ENCODE measurements at regions not wholly inside any gene's neighbourhood (a gene's known extent, or its start where the extent isn't known, plus 50 kb on each side); places are given as distances from the start of the nearest gene placed in this dataset.
A peak's percentile ranks its signal among the peaks of the same experiment; 100 is the strongest.

GRCh38 chr10:63718006-63718405 is 196.8 kb downstream of the REEP3 start:
- Histone ChIP-seq H3K9me3 (ENCODE audit: severe bottlenecking) (no peaks in the 10 kb centered on the region), H3K4me3 (ENCODE audit: low read depth, low read length) (no peak overlapping the region), H3K27me3 (ENCODE audit: insufficient read depth, low read depth, severe bottlenecking) (no peaks in the 10 kb centered on the region), H3K27ac (no peak overlapping the region), H3K36me3 (no peaks in the 10 kb centered on the region)
- DNase-seq: no peak
- no peak for TF ChIP-seq CTCF (IDR thresholded peaks at IDR 0.05; ENCODE audit: low read depth, low read length)

GRCh38 chr10:63718421-63718820 is 197.2 kb downstream of the REEP3 start:
- Histone ChIP-seq H3K27ac (no peak overlapping the region), H3K27me3 (ENCODE audit: insufficient read depth, low read depth, severe bottlenecking) (no peaks in the 10 kb centered on the region), H3K9me3 (ENCODE audit: severe bottlenecking) (no peaks in the 10 kb centered on the region), H3K4me3 (ENCODE audit: low read depth, low read length) (no peak overlapping the region), H3K36me3 (no peaks in the 10 kb centered on the region)
- DNase-seq: no peak
- TF ChIP-seq CTCF (IDR thresholded peaks at IDR 0.05; ENCODE audit: low read depth, low read length): no peak

DNA sequence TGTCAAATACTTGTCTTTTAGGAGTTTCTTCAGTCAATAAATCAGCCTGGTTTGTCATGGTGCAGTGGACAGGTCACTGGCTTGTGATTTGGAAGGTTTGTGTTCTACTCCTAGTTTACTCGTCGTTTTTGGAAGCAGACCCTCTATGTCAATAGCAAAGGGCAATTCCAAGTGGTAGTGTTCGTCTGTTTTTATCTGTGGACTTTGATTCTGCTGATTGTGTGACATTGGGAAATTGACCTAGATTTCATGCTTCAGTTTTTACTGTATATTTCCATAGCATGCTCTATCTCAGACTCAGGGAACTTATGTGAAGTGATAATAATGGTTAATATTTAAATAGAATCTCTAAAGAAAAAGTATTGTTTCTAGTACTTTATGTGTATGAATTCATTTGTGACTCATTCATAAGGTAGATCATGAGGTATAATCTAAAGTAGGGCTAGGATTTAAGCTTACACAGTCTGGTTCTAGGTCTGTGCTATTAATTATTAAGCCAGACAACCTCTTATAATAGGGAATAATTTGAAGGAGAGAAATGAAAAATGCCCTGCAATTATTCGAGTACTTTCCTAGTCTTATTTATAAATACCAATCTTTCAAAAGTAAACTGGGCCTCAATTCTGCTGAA is 198.1 kb downstream of the REEP3 start:
- Histone ChIP-seq H3K27ac (no peak overlapping the region), H3K36me3 (no peaks in the 10 kb centered on the region), H3K4me3 (ENCODE audit: low read depth, low read length) (no peak overlapping the region)

GRCh38 chr10:63720072-63720537 is 198.9 kb downstream of the REEP3 start:
- DNase-seq: peak; percentile 29

More for the DNA sequence above, 198.1 kb downstream of the REEP3 start:
- Histone ChIP-seq H3K27me3 (ENCODE audit: insufficient read depth, low read depth, severe bottlenecking) (no peaks in the 10 kb centered on the region), H3K9me3 (ENCODE audit: severe bottlenecking) (no peaks in the 10 kb centered on the region)
- DNase-seq: no peak
- TF ChIP-seq CTCF (IDR thresholded peaks at IDR 0.05; ENCODE audit: low read depth, low read length): no peak

GRCh38 chr10:63720676-63721075 is 199.5 kb downstream of the REEP3 start:
- H3K27me3 ChIP-seq (ENCODE audit: insufficient read depth, low read depth, severe bottlenecking): no peaks in the 10 kb centered on the region
- H3K9me3 ChIP-seq (ENCODE audit: severe bottlenecking): no peaks in the 10 kb centered on the region
- H3K27ac ChIP-seq: no peak overlapping the region
- H3K4me3 ChIP-seq (ENCODE audit: low read depth, low read length): no peak overlapping the region
- no peaks in the 10 kb centered on the region for H3K36me3 ChIP-seq
- no peak for TF ChIP-seq CTCF (IDR thresholded peaks at IDR 0.05; ENCODE audit: low read depth, low read length)
- no peak for DNase-seq

More at GRCh38 chr10:63720072-63720537, 198.9 kb downstream of the REEP3 start:
- TF ChIP-seq CTCF (IDR thresholded peaks at IDR 0.05; ENCODE audit: low read depth, low read length): peak; percentile 61
- H3K36me3 ChIP-seq: no peaks in the 10 kb centered on the region
- H3K27ac ChIP-seq: no peak overlapping the region
- H3K9me3 ChIP-seq (ENCODE audit: severe bottlenecking): no peaks in the 10 kb centered on the region
- no peaks in the 10 kb centered on the region for H3K27me3 ChIP-seq (ENCODE audit: insufficient read depth, low read depth, severe bottlenecking)
- H3K4me3 ChIP-seq (ENCODE audit: low read depth, low read length): no peak overlapping the region

- TF ChIP-seq CTCF (IDR thresholded peaks at IDR 0.05; ENCODE audit: low read depth, low read length): no peak
These were observed 201.3 kb downstream of the REEP3 start for GRCh38 chr10:63722537-63722936.

More at GRCh38 chr10:63722537-63722936, 201.3 kb downstream of the REEP3 start:
- Histone ChIP-seq H3K9me3 (ENCODE audit: severe bottlenecking) (no peaks in the 10 kb centered on the region), H3K27ac (no peak overlapping the region), H3K27me3 (ENCODE audit: insufficient read depth, low read depth, severe bottlenecking) (no peaks in the 10 kb centered on the region), H3K36me3 (no peaks in the 10 kb centered on the region), H3K4me3 (ENCODE audit: low read depth, low read length) (no peak overlapping the region)
- DNase-seq: no peak
